GM12874 (cell line): ENCODE measurements at regions not wholly inside any gene's neighbourhood (a gene's known extent, or its start where the extent isn't known, plus 50 kb on each side); places are given as distances from the start of the nearest gene placed in this dataset.

Source experiments
- TF ChIP-seq, protein P1 (sequence below): IDR thresholded peaks from 2 replicates; pipeline ENCODE4 v1.5.1; 2011; ENCODE audit warnings: low read depth, mild to moderate bottlenecking, control low read depth, low read length, moderate library complexity; ENCODE audit not compliant: insufficient read depth

DNA sequence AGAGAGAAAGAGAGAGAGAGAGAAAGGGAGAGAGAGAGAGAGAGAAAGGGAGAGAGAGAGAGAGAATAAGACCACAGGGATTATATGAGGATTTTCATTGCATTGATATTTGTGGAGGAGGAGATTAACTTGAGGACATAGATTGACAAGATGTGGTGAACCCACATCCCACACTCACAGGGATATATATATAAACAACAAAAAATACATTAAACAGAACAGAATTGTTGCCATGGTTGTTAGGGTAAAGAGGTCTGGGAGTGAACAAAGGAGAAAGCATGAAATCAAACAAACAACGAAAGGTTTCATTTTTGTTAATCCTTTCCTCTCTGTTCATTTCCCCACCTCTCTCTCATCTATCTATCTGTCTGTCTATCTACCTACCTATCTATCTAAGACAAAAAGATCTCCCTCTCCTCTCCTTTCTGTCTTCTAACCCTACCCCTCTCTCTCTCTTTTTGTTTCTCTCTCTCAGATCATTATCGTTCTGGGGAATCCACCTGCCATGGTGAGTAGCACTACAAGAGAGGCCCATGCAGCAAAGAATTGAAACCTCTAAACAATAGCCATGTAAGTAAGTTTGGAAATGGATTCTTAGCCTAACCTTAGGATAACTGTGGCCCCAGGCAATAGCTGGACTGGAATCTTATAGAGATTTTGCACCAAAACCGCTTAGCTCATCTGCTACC is 280.9 kb downstream of the RAP2B start:
- TF ChIP-seq, protein P1, sequence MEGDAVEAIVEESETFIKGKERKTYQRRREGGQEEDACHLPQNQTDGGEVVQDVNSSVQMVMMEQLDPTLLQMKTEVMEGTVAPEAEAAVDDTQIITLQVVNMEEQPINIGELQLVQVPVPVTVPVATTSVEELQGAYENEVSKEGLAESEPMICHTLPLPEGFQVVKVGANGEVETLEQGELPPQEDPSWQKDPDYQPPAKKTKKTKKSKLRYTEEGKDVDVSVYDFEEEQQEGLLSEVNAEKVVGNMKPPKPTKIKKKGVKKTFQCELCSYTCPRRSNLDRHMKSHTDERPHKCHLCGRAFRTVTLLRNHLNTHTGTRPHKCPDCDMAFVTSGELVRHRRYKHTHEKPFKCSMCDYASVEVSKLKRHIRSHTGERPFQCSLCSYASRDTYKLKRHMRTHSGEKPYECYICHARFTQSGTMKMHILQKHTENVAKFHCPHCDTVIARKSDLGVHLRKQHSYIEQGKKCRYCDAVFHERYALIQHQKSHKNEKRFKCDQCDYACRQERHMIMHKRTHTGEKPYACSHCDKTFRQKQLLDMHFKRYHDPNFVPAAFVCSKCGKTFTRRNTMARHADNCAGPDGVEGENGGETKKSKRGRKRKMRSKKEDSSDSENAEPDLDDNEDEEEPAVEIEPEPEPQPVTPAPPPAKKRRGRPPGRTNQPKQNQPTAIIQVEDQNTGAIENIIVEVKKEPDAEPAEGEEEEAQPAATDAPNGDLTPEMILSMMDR, result no peak

DNA sequence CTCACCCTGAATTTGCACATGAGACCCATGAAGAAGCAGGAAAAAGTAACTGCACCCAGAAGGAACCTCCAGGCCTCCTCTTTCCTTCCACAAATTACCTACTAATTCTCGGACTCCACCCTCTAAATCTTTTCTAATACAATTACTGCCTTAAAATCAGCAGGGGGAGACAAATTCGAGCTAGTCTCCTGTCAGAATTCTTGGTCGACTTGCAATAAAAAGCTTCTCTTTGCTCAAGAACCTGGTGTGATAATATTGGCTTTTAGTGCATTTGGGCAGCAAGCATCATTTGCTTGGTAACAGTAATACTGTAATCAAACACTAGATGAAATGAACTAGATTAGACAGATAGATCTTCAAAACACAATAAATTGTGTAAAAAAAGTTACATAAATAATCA is 281.9 kb downstream of the RAP2B start:
- TF ChIP-seq, protein P1, result no peak

DNA sequence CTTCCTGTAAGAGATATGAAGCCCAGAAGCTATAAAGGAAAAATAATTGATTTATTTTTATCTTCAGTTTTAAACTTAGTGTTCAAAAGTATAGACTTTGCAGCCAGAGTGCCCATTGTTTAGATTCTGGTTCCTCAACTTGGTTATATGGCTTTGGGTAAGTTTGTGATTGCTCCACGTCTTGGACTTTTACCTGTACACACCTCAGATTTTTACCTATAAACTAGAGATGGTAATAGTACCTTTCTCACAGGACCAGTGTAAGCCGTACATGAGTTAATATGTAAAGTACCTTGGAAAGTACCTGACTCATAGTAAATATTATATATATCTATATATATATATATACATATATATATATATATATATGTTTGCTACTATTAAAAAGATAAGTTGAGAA is 283.8 kb downstream of the RAP2B start:
- TF ChIP-seq, protein P1, result no peak

DNA sequence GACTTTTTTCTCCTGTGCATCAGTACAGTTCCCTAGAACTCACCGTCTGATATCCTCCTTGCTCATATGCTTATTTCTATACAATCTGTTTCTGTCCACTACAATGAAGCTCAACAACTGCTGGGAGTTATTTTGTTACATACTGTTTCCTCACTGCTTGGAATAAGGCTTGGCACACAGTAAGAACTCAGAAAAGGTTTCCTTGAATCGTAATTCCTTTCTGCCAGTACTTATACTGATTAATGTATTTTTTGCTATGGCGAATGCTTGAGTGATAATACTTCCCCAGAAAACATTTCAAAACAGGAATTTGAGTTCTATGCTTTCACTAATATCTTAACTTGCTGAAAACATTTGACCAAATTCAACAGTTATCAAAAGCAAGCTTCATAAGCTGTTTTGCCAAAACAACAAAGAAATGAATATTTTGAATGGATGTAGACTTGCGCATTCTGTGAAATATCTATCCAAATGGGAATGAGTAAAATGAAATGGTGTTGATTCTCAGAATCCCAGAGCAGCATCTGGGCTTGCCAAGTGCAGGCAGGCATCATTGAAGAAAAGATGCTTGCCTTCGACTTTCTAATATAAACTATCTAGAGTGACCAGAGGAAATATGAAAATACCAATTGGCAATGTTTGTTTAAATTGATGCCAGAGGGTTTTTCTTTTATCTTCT is 286.3 kb downstream of the RAP2B start:
- TF ChIP-seq, protein P1, result no peak

DNA sequence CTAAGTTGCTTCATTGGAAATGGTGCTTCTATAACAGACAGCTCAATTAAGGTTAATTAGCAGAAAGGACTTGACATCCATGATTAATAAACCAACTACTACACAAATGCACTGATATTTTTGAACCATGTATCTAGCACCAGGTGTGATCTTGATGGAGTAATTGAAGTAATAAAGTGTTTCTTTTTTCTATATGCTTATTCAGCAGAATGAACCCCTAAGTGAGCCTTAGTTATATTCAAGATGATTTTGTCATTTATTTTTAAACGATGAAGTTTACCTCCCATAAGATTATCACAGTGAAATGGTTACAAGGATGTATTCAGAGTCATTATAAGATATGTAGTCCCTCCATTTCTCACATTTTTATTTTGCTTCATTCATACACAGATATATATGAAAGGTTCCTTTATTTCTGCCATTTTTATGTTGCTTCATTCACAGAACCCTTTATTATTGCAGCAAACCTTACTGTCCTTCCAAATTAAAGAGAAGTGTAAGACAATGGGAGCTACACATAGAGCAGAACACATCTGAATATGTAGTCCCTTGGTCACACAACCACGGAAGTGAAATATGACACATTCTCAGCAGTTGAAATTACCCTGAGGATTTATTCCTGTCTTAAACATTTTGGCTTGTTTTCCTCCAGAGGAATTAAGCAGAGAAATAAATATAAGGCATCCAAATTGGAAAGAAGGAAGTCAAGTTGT is 295.0 kb downstream of the RAP2B start:
- TF ChIP-seq, protein P1, result no peak

DNA sequence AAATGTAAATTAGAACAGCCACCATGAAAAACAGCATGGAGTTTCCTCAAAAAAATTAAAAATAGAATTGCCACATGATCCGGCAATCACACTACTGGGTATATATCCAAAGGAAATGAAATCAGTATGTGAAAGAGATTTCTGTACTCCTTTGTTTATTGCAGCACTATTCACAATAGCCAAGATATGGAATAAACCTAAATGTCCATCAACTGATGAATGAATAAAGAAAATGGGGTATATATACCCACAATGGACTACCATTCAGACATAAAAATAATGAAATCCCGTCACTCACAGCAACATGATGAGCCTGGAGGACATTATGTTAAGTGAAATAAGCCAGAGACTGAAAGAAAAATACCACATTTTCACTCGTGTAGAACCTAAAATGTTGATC is 296.9 kb downstream of the RAP2B start:
- TF ChIP-seq, protein P1, result no peak

DNA sequence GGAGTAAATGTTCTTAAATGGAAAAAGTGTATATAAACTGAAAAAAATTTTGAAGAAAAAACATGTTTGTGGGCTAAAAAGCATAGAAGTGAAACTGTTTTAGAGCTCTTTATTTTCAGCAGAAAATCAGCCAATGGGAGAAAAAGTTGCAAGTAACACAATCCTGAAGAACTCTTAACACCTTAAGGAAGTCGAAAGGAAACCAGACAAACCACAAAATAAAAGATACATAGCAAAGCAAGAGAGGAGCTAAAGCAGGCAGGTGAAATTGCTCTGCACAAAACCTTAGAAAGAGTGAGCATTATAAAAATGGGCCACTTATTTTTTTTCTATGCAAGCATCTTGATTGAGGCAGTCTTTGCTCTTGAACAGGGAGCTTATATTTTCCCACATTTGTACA is 300.5 kb downstream of the RAP2B start:
- TF ChIP-seq, protein P1, result no peak
